WTC11 (cell line): ENCODE measurements at regions not wholly inside any gene's neighbourhood (a gene's known extent, or its start where the extent isn't known, plus 50 kb on each side); places are given as distances from the start of the nearest gene placed in this dataset.

Source experiments
- CTCF ChIP-seq: fragments of 200-600 bp; IDR thresholded peaks from 2 replicates; pipeline ENCODE4 v1.8.0; 2022; ENCODE audit warnings: antibody characterized with exemption
- ELF4 ChIP-seq: sonication (generic); formaldehyde crosslinking; IDR thresholded peaks from 2 replicates; pipeline ENCODE4 v1.8.1; 2022; ENCODE audit warnings: low read depth, mild to moderate bottlenecking, moderate library complexity, missing genetic modification reagents
- ESRRA ChIP-seq: sonication (generic); formaldehyde crosslinking; IDR thresholded peaks from 2 replicates; pipeline ENCODE4 v1.8.1; 2022; ENCODE audit warnings: mild to moderate bottlenecking, missing genetic modification reagents, borderline replicate concordance
- ZNF138 ChIP-seq: sonication (generic); formaldehyde crosslinking; conservative IDR thresholded peaks from 2 replicates; pipeline ENCODE4 v1.8.1; 2022; ENCODE audit warnings: mild to moderate bottlenecking, moderate library complexity, missing genetic modification reagents
- TF ChIP-seq, protein P1 (sequence below): fragments of 250-450 bp; sonication (Bioruptor Pico); IDR thresholded peaks from 2 replicates; pipeline ENCODE4 v1.9.0; 2021; ENCODE audit warnings: mild to moderate bottlenecking
- TF ChIP-seq, protein P2 (sequence below): sonication (generic); formaldehyde crosslinking; conservative IDR thresholded peaks from 2 replicates; pipeline ENCODE4 v1.8.1; 2022; ENCODE audit warnings: mild to moderate bottlenecking, missing genetic modification reagents

- TF ChIP-seq ZNF138 (CRISPR knock-in tag) (no peak), CTCF (no peak), ESRRA (CRISPR knock-in tag) (no peak), ELF4 (CRISPR knock-in tag) (no peak)
- TF ChIP-seq, protein P1, sequence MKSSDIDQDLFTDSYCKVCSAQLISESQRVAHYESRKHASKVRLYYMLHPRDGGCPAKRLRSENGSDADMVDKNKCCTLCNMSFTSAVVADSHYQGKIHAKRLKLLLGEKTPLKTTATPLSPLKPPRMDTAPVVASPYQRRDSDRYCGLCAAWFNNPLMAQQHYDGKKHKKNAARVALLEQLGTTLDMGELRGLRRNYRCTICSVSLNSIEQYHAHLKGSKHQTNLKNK (CRISPR knock-in tag) = no peak
- TF ChIP-seq, protein P2, sequence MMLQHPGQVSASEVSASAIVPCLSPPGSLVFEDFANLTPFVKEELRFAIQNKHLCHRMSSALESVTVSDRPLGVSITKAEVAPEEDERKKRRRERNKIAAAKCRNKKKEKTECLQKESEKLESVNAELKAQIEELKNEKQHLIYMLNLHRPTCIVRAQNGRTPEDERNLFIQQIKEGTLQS = no peak
Measured at GRCh38 chr1:203407296-203407695, 56.4 kb upstream of the FMOD start.
